Right renal cortex interstitium (tissue), 3 donors: ENCODE measurements at regions not wholly inside any gene's neighbourhood (a gene's known extent, or its start where the extent isn't known, plus 50 kb on each side); places are given as distances from the start of the nearest gene placed in this dataset.
"Not testable (repeated sequence)": the region's sequence is repeated elsewhere in the genome, so short reads cannot be mapped to it uniquely, and the experiment has no call there.

Experiments used
- DNase-seq, 3 donors: peaks; one replicate each; pipeline ENCODE4 v3.0.0-alpha.2; 2013; ENCODE audit warnings: low read depth in 3 of 3, low spot score in 2 of 3

DNA sequence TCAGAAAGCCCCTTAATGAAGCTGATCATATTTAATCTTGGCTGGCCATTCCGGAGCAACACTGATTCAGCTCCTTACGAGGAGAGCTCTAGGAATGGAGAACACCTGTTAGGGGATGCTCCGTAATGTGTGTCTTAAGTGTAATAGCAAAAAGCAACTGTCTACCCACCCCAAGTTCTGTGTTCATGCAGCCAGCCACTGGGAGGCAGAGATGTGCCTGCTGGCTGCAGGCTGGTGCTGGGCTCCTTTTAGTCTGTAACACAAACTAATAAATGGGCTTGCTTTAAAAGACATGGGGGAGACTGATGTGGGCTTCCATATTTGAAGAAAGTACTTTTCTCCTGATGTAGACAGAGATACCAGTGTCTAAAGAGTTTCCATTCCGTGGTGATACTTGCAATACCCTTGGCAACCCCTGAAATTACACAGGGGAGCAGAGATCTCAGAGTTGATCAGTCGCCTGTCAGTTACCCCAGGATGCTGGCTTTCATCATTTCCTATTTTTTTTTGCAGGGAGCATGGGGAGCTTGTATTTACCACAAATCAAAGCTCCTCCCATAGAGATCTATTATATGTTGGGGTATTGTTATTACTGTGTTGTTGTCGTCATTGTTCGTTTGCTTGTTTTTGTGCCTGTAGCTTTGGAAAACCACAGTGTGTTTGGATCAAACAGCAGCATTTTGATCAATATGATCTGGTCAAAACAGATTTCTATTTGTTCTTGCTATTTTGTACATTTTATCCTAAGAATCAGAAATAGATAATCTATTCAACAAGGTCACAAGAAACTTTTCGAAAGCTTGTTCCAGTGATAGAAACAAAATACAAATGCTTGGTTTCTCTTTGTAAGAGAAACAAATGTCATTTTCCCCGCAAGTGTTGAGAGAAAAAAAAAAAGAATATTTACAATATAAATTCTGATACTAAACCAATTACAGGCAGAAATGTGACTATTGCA is 65.8 kb downstream of the MTX3 start:
- no peak for DNase-seq

DNA sequence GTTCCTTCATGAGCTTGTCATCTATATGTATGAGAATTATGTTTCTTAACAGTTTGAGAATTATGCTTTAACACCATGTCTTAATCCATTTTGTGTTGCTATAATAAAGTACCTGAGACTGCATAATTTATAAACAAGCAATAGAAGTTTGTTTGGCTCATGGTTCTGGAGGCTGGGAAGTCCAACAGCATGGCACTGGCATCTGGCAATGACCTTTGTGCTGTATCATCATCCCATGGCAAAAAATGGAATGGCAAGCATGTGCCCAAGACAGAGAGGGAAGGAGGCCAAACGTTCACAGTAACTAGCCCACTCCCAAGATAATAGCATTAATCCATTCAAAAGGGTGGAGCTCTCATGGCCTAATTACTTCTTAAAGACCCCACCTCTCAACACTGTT is 67.6 kb downstream of the MTX3 start:
- no peak for DNase-seq

DNA sequence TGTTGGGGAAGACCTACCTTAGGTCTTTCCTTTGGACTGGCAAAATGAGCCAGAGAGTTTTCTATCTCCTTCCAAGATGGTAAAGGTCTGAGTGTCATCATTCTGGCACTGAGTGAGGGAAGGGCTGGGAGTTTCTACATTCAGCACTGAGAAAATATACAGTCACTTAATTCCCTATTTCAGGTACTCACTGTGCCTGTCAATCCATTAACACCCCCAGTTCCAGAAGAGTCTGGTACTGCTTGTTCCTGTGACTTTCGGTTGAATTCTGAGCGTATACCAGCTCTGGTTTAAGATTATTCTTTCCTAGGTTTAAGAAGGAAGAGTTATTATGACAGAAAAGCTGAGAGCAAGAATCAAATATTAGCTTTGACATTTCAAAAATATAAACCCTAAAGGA is 68.4 kb downstream of the MTX3 start:
- DNase-seq, result no peak

DNA sequence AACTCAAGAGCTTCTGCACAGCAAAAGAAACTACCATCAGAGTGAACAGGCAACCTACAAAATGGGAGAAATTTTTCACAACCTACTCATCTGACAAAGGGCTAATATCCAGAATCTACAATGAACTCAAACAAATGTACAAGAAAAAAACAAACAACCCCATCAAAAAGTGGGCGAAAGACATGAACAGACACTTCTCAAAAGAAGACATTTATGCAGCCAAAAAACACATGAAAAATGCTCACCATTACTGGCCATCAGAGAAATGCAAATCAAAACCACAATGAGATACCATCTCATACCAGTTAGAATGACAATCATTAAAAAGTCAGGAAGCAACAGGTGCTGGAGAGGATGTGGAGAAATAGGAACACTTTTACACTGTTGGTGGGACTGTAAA is 83.6 kb downstream of the MTX3 start:
- DNase-seq, result not testable (repeated sequence)

DNA sequence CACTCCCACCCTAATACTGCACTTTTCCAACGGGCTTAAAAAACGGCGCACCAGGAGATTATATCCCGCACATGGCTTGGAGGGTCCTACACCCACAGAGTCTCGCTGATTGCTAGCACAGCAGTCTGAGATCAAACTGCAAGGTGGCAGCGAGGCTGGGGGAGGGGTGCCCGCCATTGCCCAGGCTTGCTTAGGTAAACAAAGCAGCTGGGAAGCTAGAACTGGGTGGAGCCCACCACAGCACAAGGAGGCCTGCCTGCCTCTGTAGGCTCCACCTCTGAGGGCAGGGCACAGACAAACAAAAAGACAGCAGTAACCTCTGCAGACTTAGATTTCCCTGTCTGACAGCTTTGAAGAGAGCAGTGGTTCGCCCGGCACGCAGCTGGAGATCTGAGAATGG is 88.5 kb downstream of the MTX3 start:
- not testable (repeated sequence) for DNase-seq

DNA sequence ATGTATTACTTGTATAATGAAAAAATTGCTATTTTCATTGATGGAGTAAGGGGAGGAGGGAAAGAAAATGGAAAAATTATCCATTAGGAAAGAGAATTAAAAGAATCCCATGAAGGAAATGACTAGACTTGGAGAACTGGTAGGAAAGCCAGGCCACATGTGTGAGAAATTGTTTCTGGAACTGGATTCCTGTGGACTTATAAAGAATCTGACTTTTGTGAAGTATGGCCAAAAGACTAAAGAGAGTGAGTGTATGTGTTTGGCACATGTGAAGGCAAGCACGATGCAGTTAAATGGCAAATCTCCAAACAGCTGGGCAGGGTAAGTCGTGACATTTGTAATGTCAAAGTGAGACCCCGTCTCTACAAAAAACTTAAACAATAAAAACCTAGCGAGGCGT is 89.4 kb downstream of the MTX3 start:
- no peak for DNase-seq

DNA sequence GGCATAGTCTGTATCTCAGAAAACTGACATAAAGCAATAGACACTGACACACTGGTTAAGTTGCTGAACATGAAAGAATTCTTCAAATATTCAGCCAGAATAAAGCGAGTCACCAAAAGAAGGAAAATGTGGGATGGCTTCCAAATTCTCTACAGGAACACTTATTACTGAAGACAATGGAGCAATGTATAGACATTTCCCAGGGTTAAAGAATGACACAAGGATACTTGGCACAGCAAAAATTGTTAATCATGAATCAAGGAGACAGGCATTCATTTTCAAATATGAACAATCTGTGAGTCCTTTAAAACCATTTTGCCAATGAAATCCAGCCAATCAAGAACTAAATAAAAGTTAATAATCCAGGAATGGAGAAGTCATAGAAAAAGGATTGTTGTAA is 92.5 kb downstream of the MTX3 start:
- no peak for DNase-seq

DNA sequence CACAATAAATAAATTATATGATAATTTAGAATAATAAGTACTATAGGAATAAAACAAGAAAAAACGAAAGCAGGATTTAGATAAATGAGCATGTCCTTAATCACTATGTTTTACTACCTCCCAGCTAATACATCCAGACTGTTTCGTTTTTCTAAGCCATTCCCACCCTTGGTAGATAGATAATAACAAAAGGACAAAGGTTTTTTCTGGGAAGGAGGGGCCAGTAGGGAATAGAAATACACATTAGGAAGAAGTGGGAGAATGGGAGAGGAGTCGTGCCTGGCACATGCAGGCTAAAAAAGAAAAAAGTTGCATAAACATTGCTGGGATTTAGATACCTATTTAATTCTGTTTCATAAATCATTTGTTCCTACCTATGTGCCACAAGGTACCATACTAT is 97.1 kb downstream of the MTX3 start:
- DNase-seq, result no peak

DNA sequence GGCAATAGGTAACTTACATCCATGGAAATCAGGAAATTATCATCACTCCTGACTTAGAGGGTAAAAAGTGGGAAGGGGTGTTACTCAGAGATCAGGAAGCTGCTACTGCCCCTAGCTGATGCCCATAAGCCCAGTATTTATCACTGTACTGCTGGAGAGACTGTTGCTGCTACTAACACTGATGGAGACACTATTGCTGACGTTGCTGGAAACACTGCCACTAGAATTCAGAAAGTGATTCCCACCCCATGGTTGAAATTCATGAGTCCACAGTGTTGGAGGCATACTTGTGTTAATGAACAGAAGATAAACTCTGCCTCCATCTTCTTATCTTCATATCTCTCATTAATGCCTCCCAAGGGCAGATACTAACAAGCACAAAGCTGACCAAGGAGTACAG is 97.6 kb downstream of the MTX3 start:
- no peak for DNase-seq

DNA sequence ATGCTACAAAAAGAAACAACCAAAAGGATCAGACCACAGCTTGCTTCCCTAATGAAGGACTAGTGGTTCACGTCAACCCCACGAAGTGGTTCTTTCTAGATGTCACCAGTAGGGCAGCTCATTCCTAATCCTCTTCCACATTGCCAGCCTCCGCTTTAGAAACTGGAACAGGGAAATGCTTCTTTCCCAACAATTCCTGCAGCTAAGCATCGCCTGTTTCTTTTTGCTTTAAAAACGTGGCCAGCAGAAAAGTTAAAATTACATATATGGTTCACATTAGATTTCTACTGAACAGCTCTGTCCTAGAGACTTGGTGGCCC is 100.2 kb downstream of the MTX3 start:
- DNase-seq, result no peak

DNA sequence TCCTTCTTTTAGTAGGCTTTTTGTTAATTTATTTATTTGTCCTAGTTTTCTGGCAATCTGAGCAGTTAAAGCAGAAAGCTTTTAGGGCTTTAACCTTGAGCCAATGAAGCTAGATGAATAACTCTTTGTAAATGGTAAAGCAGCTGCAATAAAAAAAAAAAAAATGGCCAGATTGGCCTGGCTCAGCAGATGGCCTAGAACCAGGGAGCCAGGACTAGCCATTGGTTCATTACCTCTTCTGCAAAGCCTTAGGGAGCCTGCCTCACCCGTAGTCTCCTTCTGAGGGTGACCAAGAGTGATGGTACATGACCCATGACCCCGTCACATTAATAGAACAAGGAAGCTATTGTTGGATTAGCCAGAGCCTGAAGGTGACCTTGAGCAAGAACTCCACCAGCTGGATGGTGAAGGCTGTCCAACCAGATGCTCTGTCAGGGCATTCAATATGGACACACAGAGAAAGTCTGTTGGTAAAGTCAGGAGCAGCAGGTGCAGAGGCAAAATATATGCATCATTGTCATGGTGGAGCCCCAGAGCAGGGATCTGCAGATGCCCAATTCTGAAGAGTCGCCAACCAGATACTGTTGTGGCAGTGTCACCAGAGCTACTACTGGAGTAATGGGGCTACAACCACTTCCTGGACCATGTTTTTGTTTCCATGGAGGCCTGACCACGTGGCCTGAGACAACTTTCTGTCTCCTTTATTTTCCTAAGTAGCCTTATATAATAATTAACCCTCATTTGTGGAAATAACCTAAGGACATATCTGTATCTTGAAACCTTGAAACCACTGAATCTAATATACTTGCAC is 100.7 kb downstream of the MTX3 start:
- no peak for DNase-seq

DNA sequence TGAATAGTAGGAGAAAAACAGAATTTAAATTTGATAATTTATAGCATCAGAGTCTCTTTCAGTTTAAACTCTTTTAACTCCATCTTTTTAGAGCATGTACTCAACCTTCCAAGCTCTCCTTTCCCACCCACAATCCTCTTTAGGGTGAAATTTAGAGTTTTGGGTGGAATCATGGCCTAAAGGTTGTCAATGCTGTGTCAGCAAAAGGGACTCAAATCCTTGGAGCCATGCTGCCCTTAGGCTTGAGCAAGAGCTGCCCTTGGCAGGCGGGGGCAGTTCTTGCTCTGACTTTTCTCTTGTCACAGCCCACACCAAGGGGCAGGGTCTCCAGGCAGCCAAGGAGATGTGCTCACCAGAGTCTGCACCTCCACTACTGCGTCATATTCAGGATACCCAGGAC is 102.4 kb downstream of the MTX3 start:
- no peak for DNase-seq

DNA sequence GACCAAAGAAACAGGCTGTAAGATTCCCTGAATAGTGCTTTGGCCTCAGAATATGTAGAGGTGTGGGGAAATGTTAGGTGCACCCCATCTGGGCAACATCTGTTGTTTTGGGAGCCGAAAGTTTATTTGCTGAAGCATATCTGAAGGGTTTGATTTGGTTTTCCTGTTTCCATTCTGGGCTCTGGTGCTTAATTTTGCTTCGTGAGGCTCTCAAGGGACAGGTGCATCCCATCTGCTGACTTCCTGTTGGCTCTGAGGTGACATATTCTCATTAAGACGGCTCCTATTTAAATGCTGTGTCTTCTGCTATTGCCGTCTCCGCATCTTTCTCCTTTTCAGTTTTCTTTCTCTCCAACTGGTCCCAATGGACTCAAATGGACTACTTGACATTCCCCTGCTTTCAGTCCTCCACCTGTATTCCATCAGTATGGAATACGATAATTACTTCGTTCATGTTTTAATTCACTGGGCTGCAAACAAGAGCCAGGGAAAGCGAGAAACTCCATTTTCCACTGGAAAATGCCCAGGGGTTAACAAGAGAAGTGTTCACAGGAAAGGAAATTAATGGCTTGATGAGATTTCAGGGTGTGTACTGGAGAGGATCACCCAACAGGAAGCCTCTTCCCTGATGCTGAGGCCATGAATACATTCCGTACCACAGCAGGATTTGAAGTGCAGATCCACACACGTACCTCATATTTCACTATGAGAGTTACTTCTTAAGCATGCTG is 104.0 kb downstream of the MTX3 start:
- no peak for DNase-seq

DNA sequence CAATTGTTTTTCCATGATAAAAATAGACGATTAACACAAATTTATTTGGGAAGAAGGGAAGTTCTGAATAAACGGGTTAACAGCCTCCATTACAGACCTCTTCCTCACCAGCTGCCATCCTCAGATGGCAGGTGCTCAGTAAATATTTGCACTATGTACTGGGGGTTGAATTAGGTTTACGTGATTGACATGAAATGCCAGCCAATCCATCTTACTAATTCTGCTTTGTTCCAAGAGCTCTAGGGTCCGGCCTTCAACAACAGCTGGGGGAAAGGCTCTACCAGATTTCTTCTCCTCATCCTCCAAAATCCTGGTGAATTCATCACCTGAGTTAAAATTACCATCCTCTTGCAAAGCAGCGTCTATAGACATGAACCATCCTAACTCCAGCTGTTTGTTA is 104.6 kb downstream of the MTX3 start:
- no peak for DNase-seq

DNA sequence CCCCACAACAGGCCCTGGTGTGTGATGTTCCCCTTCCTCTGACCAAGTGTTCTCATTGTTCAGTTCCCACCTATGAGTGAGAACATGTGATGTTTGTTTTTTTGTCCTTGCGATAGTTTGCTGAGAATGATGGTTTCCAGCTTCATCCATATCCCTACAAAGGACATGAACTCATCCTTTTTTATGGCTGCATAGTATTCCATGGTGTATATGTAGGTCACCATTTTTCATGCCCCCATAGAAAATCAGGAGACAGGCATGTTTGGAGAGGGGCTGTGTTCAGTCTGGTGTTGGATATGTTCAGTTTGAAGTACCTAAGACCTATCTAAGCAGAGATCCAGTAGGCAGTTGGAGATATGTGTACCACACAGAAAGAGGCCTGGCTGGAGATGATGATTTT is 111.2 kb downstream of the MTX3 start:
- not testable (repeated sequence) for DNase-seq

DNA sequence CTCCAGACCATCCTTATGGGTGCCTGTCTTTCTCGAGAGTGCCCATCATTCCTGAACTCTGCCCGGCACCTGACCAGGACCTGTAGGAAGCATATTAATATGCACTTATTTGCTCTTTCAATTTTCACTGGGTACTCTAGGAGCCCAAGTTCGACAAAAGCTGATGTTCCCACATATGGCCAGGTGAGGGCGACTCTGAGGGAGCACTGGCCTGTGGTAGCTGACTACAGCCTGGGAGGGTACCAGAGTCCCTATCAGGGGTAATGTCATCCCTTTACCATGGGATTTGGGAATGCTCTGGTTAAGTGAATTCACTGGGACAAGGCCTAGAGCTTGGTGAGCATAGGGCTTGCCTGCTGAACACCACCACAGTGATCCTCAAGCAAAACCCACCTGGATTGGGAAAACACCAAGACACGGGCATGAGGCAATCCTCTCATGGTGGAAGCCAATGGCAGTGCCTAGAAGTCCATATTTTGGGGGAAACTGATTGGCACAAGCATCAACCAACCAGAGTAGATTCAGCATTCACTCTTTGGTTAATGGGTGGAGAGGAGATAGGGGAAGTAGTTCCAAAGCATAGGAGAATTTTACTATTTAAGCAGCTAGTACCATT is 112.2 kb downstream of the MTX3 start:
- DNase-seq, result no peak

DNA sequence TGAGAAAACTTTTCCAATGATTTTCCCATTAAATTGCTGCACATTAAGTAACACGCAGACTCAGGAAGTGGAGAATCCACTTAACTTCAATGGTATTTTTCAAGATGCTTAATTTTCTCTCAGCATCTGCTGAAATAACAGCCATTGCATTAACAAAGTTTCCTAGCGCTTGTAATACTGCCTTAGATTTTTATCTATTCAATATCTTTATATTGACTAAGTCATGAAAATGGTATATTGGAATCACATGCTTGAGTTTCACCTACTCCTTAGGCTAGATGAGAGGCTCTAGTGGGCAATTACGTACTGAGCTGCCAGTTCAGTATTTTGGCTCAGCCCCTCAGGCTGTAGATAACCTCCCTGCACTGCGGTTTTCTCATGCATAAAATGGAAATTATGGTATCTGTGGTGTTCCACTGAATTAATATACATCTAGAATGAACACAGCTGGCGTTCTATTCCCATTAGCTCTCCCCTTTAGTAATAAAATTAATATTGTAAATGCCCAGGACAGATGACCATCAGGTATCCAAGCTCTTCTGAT is 112.9 kb downstream of the MTX3 start:
- no peak for DNase-seq

DNA sequence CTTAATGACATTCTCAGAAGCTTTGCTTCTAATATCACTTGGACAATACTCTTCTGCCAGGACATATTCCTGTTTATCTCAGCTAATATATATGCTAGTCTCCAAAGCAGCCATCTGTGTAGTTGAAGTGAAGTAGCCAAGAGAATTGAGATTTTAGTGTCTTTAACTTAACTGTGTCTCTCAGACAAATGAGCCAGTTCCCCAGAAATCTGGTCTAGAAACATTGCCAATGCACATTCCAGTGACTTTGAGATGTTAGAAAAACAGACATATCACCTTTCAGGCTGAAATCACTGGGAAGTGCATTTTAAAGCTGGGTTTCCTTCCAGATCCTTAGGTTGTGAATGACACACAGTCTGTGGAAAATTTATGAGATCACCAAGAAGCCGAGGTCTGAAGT is 114.6 kb downstream of the MTX3 start:
- no peak for DNase-seq

DNA sequence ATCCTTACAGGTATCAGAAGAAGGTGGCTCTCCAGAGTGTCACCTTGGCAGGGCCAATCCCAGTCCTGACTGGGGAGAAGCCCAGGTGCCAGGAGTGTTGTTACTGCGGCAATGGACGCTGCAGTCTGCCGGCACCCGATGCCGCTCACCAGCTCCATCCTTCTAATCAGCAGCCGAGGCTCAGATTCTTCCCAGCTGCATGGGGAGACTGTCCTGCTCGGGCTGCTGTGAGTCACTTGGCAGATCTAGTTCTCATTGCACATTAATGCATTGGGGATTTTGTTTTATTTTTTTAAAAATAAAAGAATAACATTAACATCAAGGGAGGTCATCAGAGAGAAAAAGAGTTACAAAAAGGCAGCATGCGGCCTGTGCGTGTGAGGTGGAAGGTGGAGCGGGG is 115.8 kb downstream of the MTX3 start:
- DNase-seq, result no peak

DNA sequence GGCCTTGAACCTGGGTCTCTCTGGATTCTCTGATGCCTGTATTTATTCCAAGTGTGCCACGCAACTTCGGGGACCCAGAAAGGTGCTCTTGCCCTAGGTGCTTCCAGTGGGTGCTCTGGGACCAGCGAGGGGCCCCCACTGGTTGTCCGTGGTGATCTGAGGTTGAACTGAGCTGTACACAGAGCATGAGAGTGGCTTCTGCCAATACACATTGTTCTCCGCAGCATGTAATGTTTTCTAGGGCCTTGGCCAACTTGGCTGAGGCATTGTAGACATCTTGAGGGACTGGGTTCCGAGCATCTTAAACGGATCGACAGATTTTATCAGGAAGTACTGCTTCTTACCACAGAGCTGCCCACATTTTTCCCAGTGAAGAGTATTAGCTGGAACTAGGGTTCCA is 117.9 kb downstream of the MTX3 start:
- DNase-seq, result no peak

DNA sequence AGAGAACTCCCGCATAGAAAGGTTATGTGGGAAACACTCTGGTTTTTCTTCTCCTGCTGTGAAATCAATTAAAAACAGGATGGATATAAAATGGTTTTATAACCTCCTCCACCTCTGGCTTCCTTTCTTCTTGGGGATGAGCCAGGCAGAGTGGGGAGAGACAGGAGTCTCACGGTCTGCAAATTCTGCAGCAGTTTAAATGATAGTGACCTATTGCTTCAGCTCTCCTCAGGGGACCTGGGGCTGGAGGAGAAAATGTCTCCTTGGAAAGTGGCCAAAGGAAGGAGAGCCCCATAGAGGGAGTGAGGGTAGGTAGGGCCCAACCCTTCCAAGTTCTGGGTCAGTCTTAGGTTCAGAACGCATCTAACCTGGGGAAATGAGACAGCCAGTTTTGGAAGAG is 118.8 kb downstream of the MTX3 start:
- DNase-seq, result no peak
